CD8-positive, alpha-beta memory T cell (primary cell): ENCODE measurements at regions not wholly inside any gene's neighbourhood (a gene's known extent, or its start where the extent isn't known, plus 50 kb on each side); places are given as distances from the start of the nearest gene placed in this dataset.

ENCODE experiments used
- CTCF ChIA-PET: fragments of 350-600 bp; sonication (Branson Sonifier 250); formaldehyde crosslinking; loops from one replicate; lab custom pipeline; 2021; ENCODE audit warnings: antibody characterized with exemption; lab: Charles Lee
- POLR2A ChIA-PET: fragments of 350-600 bp; sonication (Branson Sonifier 250); formaldehyde crosslinking; loops from one replicate; lab custom pipeline; 2021; ENCODE audit warnings: antibody characterized with exemption; lab: Charles Lee
- DNase-seq, 5 donors: peaks; one replicate each; pipeline versions ENCODE4 v3.0.0 to v3.0.0-alpha.2; 2020 to 2022; ENCODE audit warnings: mixed read lengths in 1 of 5
- H3K27ac ChIP-seq: one replicate; pipeline ENCODE4 v1.7.0; 2013; ENCODE audit warnings: low read depth, mild to moderate bottlenecking, low read length, moderate library complexity
- H3K27me3 ChIP-seq: 2 replicates; pipeline ENCODE4 v1.7.0; 2013; ENCODE audit warnings: low read length, mild to moderate bottlenecking; ENCODE audit not compliant: insufficient read depth, poor library complexity, severe bottlenecking
- H3K36me3 ChIP-seq: 2 replicates; pipeline ENCODE4 v1.7.0; 2013; ENCODE audit warnings: mild to moderate bottlenecking, low read length, moderate library complexity; ENCODE audit not compliant: insufficient read depth
- H3K4me1 ChIP-seq: 2 replicates; pipeline ENCODE4 v1.7.0; 2013; ENCODE audit warnings: mild to moderate bottlenecking, low read length, moderate library complexity; ENCODE audit not compliant: insufficient read depth
- H3K4me3 ChIP-seq: 2 replicates; pipeline ENCODE4 v1.7.0; 2013; ENCODE audit warnings: mild to moderate bottlenecking, low read length
- H3K9me3 ChIP-seq: 2 replicates; pipeline ENCODE4 v1.7.0; 2013; ENCODE audit warnings: mild to moderate bottlenecking, low read length
- H3K27ac Mint-ChIP-seq, 8 donors: one replicate each; pipeline ENCODE4 v1.8.0; 2020 to 2021; ENCODE audit warnings: mixed read lengths in 8 of 8, mild to moderate bottlenecking in 6 of 8, inconsistent platforms in 3 of 8, moderate library complexity in 3 of 8
- H3K27me3 Mint-ChIP-seq, 2 donors: one replicate each; pipeline ENCODE4 v1.8.0; 2020 to 2021; ENCODE audit warnings: mixed read lengths in 2 of 2, mild to moderate bottlenecking in 1 of 2, moderate library complexity in 1 of 2
- H3K36me3 Mint-ChIP-seq, 3 donors: one replicate each; pipeline ENCODE4 v1.8.0; 2020 to 2021; ENCODE audit warnings: mixed read lengths in 3 of 3, inconsistent platforms in 1 of 3, mild to moderate bottlenecking in 1 of 3
- H3K4me1 Mint-ChIP-seq, 3 donors: one replicate each; pipeline ENCODE4 v1.8.0; 2020 to 2021; ENCODE audit warnings: mixed read lengths in 3 of 3, inconsistent platforms in 1 of 3, mild to moderate bottlenecking in 1 of 3
- H3K4me3 Mint-ChIP-seq, 7 donors: one replicate each; pipeline ENCODE4 v1.8.0; 2020 to 2021; ENCODE audit warnings: mixed read lengths in 7 of 7, mild to moderate bottlenecking in 6 of 7, moderate library complexity in 4 of 7, inconsistent platforms in 2 of 7
- H3K9me3 Mint-ChIP-seq, 5 donors: one replicate each; pipeline ENCODE4 v1.8.0; 2020 to 2022; ENCODE audit warnings: mixed read lengths in 5 of 5, mild to moderate bottlenecking in 3 of 5, moderate library complexity in 2 of 5, inconsistent platforms in 1 of 5

DNA sequence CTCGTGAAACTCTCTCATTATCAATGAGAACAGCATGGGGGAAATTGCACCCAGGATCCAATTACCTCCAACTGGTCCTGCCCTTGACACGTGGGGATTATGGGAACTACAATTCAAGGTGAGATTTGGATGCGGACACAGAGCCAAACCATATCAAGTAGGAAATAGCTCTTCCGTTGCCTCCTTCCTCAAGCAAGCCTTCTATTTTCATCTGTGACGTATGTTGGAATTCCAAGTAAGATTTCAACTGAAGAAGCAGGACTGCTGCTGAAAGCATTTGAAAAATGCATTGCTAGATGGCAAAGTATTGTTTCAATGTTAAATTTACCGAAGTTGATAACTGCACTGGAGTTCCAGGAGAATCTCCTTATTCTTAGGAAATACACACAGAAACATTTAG lies 178.1 kb upstream of the GALNT17 start:
- no peak overlapping the region for H3K4me3 ChIP-seq
- Mint-ChIP-seq H3K4me1 (no peaks in the 10 kb centered on the region), H3K36me3 (no peaks in the 10 kb centered on the region), H3K4me3 (no peak overlapping the region), H3K9me3 (peaks cover 0 to 8% (median 6%) of the 10 kb centered on the region in 5 donors), H3K27ac (no peak overlapping the region), H3K27me3 (no peaks in the 10 kb centered on the region)
- ChIA-PET POLR2A (no interaction called here), CTCF (interaction anchor here (0.6 kb wide), 1 partner anchor 287 kb away, joined by 3 read pairs; no protein-coding TSS in a partner anchor)
- H3K9me3 ChIP-seq, result no peaks in the 10 kb centered on the region
- no peaks in the 10 kb centered on the region for H3K27me3 ChIP-seq
- no peaks in the 10 kb centered on the region for H3K4me1 ChIP-seq
- no peak overlapping the region for H3K27ac ChIP-seq
- no peaks in the 10 kb centered on the region for H3K36me3 ChIP-seq
- DNase-seq, result no peak

- Histone ChIP-seq H3K27ac (no peak overlapping the region), H3K9me3 (no peaks in the 10 kb centered on the region), H3K27me3 (no peaks in the 10 kb centered on the region), H3K4me3 (no peak overlapping the region), H3K36me3 (no peaks in the 10 kb centered on the region), H3K4me1 (no peaks in the 10 kb centered on the region)
- CTCF ChIA-PET, result no interaction called here
- peaks cover 6 to 11% (median 10%) of the 10 kb centered on the region in 5 donors for H3K9me3 Mint-ChIP-seq
- no peak overlapping the region for H3K4me3 Mint-ChIP-seq
- peaks cover 0 to 1% (median 0%) of the 10 kb centered on the region in 3 donors for H3K36me3 Mint-ChIP-seq
- POLR2A ChIA-PET, result no interaction called here
- H3K27ac Mint-ChIP-seq, result no peak overlapping the region
- no peaks in the 10 kb centered on the region for H3K27me3 Mint-ChIP-seq
- DNase-seq, result no peak
- no peaks in the 10 kb centered on the region for H3K4me1 Mint-ChIP-seq
Measured at GRCh38 chr7:70972693-70973092, 159.3 kb upstream of the GALNT17 start.

- Mint-ChIP-seq H3K9me3 (peaks cover 2 to 10% (median 5%) of the 10 kb centered on the region in 5 donors), H3K4me1 (no peaks in the 10 kb centered on the region), H3K36me3 (peaks cover 0 to 1% (median 0%) of the 10 kb centered on the region in 3 donors), H3K4me3 (no peak overlapping the region), H3K27me3 (no peaks in the 10 kb centered on the region), H3K27ac (no peak overlapping the region)
- H3K4me1 ChIP-seq, result no peaks in the 10 kb centered on the region
- no peaks in the 10 kb centered on the region for H3K27me3 ChIP-seq
- H3K27ac ChIP-seq, result no peak overlapping the region
- H3K36me3 ChIP-seq, result no peaks in the 10 kb centered on the region
- H3K4me3 ChIP-seq, result no peak overlapping the region
- no peak for DNase-seq
- ChIA-PET CTCF (no interaction called here), POLR2A (no interaction called here)
- H3K9me3 ChIP-seq, result no peaks in the 10 kb centered on the region
Measured at GRCh38 chr7:70975754-70976153, 156.2 kb upstream of the GALNT17 start.

DNA sequence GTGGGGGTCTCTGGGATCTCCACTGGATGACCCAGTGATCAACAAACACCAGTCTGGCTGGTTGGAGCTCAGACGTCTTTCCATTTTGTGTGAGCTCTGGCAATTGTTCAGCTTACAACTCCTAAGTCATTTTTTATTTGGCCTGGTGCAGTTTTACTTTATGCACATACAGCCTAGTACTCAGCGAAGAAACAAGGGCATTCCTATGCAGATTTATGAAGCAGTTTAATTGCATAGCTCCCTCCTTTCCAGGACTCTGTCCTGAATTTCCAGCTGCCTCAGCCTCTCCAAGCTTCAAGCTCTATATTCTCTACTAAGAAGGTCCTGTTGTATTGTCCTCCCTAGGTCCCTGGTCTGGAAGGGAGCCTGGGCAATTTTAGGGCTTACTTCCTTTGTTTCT lies 145.6 kb upstream of the GALNT17 start:
- no peaks in the 10 kb centered on the region for H3K9me3 ChIP-seq
- Mint-ChIP-seq H3K27me3 (peaks cover 0 to 1% of the 10 kb centered on the region in 2 donors), H3K36me3 (no peaks in the 10 kb centered on the region), H3K27ac (no peak overlapping the region), H3K4me1 (no peaks in the 10 kb centered on the region), H3K4me3 (no peak overlapping the region), H3K9me3 (peaks cover 0 to 18% (median 7%) of the 10 kb centered on the region in 5 donors)
- no peaks in the 10 kb centered on the region for H3K36me3 ChIP-seq
- no peak overlapping the region for H3K4me3 ChIP-seq
- no peaks in the 10 kb centered on the region for H3K4me1 ChIP-seq
- DNase-seq, result no peak
- H3K27ac ChIP-seq, result no peak overlapping the region
- H3K27me3 ChIP-seq, result no peaks in the 10 kb centered on the region
- POLR2A ChIA-PET, result no interaction called here
- CTCF ChIA-PET, result no interaction called here

- peaks cover 2 to 15% (median 4%) of the 10 kb centered on the region in 5 donors for H3K9me3 Mint-ChIP-seq
- no peak overlapping the region for H3K27ac Mint-ChIP-seq
- Histone ChIP-seq H3K36me3 (no peaks in the 10 kb centered on the region), H3K27ac (no peak overlapping the region), H3K4me1 (no peaks in the 10 kb centered on the region), H3K9me3 (no peaks in the 10 kb centered on the region), H3K4me3 (no peak overlapping the region), H3K27me3 (no peaks in the 10 kb centered on the region)
- no peak for DNase-seq
- no peaks in the 10 kb centered on the region for H3K4me1 Mint-ChIP-seq
- H3K36me3 Mint-ChIP-seq, result no peaks in the 10 kb centered on the region
- no peak overlapping the region for H3K4me3 Mint-ChIP-seq
- peaks cover 0 to 1% of the 10 kb centered on the region in 2 donors for H3K27me3 Mint-ChIP-seq
- ChIA-PET POLR2A (no interaction called here), CTCF (no interaction called here)
Measured at GRCh38 chr7:70994176-70994575, 137.8 kb upstream of the GALNT17 start.

- Histone ChIP-seq H3K9me3 (no peaks in the 10 kb centered on the region), H3K36me3 (no peaks in the 10 kb centered on the region), H3K4me3 (no peak overlapping the region), H3K27me3 (no peaks in the 10 kb centered on the region), H3K27ac (no peak overlapping the region), H3K4me1 (no peaks in the 10 kb centered on the region)
- ChIA-PET POLR2A (no interaction called here), CTCF (no interaction called here)
- H3K27ac Mint-ChIP-seq, result no peak overlapping the region
- no peak overlapping the region for H3K4me3 Mint-ChIP-seq
- H3K9me3 Mint-ChIP-seq, result peaks cover 2 to 9% (median 3%) of the 10 kb centered on the region in 5 donors
- no peaks in the 10 kb centered on the region for H3K4me1 Mint-ChIP-seq
- no peaks in the 10 kb centered on the region for H3K27me3 Mint-ChIP-seq
- DNase-seq, result no peak
- H3K36me3 Mint-ChIP-seq, result no peaks in the 10 kb centered on the region
Measured at GRCh38 chr7:70997261-70997660, 134.7 kb upstream of the GALNT17 start.

DNA sequence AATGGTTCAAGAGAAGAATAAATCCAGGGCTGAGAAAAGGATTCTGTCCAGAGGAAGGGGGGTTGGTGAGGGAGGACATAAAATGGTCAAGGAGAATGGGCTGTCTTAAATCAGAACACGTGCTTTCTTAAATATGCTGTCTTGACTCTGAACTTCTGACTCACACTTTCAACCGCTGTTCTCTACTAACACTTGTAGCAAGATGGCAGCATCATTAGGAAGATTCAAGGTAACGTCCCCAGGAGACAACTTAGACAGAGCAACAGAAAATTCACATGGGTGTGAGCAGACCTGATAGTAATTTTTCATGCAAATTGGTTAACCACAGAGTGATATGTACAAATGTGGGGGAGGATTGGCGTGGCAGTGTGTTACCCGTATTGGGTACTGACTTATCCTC lies 126.8 kb upstream of the GALNT17 start:
- DNase-seq, result no peak
- H3K9me3 ChIP-seq, result no peaks in the 10 kb centered on the region
- H3K4me3 Mint-ChIP-seq, result no peak overlapping the region
- POLR2A ChIA-PET, result no interaction called here
- no peak overlapping the region for H3K27ac Mint-ChIP-seq
- CTCF ChIA-PET, result no interaction called here
- H3K27me3 ChIP-seq, result no peaks in the 10 kb centered on the region
- H3K36me3 ChIP-seq, result no peaks in the 10 kb centered on the region
- no peaks in the 10 kb centered on the region for H3K4me1 Mint-ChIP-seq
- no peak overlapping the region for H3K27ac ChIP-seq
- no peaks in the 10 kb centered on the region for H3K4me1 ChIP-seq
- H3K9me3 Mint-ChIP-seq, result peaks cover 0 to 13% (median 5%) of the 10 kb centered on the region in 5 donors
- no peaks in the 10 kb centered on the region for H3K36me3 Mint-ChIP-seq
- H3K4me3 ChIP-seq, result no peak overlapping the region
- peaks cover 3 to 4% of the 10 kb centered on the region in 2 donors for H3K27me3 Mint-ChIP-seq

- H3K27me3 ChIP-seq, result no peaks in the 10 kb centered on the region
- Mint-ChIP-seq H3K27me3 (peaks cover 3 to 5% of the 10 kb centered on the region in 2 donors), H3K4me3 (no peak overlapping the region), H3K27ac (no peak overlapping the region), H3K36me3 (no peaks in the 10 kb centered on the region), H3K4me1 (no peaks in the 10 kb centered on the region), H3K9me3 (peaks cover 3 to 16% (median 5%) of the 10 kb centered on the region in 5 donors)
- H3K4me3 ChIP-seq, result no peak overlapping the region
- no peak for DNase-seq
- no peaks in the 10 kb centered on the region for H3K36me3 ChIP-seq
- POLR2A ChIA-PET, result no interaction called here
- H3K27ac ChIP-seq, result no peak overlapping the region
- CTCF ChIA-PET, result no interaction called here
- H3K9me3 ChIP-seq, result no peaks in the 10 kb centered on the region
- H3K4me1 ChIP-seq, result no peaks in the 10 kb centered on the region
Measured at GRCh38 chr7:71009636-71010035, 122.3 kb upstream of the GALNT17 start.
